Loucy (cell line): ENCODE measurements at regions not wholly inside any gene's neighbourhood (a gene's known extent, or its start where the extent isn't known, plus 50 kb on each side); places are given as distances from the start of the nearest gene placed in this dataset.

Experiments used
- H2AFZ ChIP-seq: fragments of 200-600 bp; sonication (generic); 2 replicates; pipeline ENCODE4 v1.6.0; 2016; ENCODE audit warnings: antibody characterized with exemption, mild to moderate bottlenecking, low read length, moderate library complexity
- H3F3A ChIP-seq: fragments of 200-600 bp; 2 replicates; pipeline ENCODE4 v1.6.0; 2016; ENCODE audit warnings: antibody characterized with exemption, low read depth, mild to moderate bottlenecking
- H3K27me3 ChIP-seq: fragments of 200-600 bp; sonication (generic); 2 replicates; pipeline ENCODE4 v1.6.1; 2014; ENCODE audit warnings: low read length, mild to moderate bottlenecking; ENCODE audit not compliant: insufficient read depth, poor library complexity, severe bottlenecking
- H3K36me3 ChIP-seq: fragments of 200-600 bp; sonication (generic); 2 replicates; pipeline ENCODE4 v1.6.1; 2016; ENCODE audit warnings: low read length; ENCODE audit not compliant: insufficient read depth
- H3K4me1 ChIP-seq: fragments of 200-600 bp; sonication (generic); 2 replicates; pipeline ENCODE4 v1.5.1; 2014; ENCODE audit warnings: low read length, mild to moderate bottlenecking; ENCODE audit not compliant: insufficient read depth, poor library complexity, severe bottlenecking
- H3K4me2 ChIP-seq: fragments of 200-600 bp; sonication (generic); 2 replicates; pipeline ENCODE4 v1.6.0; 2014; ENCODE audit warnings: antibody characterized with exemption, low read length, low read depth, mild to moderate bottlenecking; ENCODE audit not compliant: poor library complexity, severe bottlenecking
- H3K4me3 ChIP-seq: fragments of 200-600 bp; sonication (generic); 2 replicates; pipeline ENCODE4 v1.5.1; 2014; ENCODE audit warnings: low read length, mild to moderate bottlenecking, mixed read lengths; ENCODE audit not compliant: poor library complexity, severe bottlenecking
- H3K79me2 ChIP-seq: fragments of 200-600 bp; sonication (generic); 2 replicates; pipeline ENCODE4 v1.6.1; 2014; ENCODE audit warnings: low read length; ENCODE audit not compliant: insufficient read depth
- H3K9ac ChIP-seq: fragments of 200-600 bp; sonication (generic); 2 replicates; pipeline ENCODE4 v1.6.0; 2014; ENCODE audit warnings: mild to moderate bottlenecking, low read depth, low read length, moderate library complexity; ENCODE audit not compliant: poor library complexity, severe bottlenecking
- H3K9me2 ChIP-seq: fragments of 200-600 bp; sonication (generic); replicated peaks from 2 replicates; pipeline ENCODE4 v1.6.1; 2016; ENCODE audit warnings: low read depth, low read length, mixed read lengths
- H3K9me3 ChIP-seq: fragments of 200-600 bp; sonication (generic); 2 replicates; pipeline ENCODE4 v1.6.1; 2014; ENCODE audit warnings: mild to moderate bottlenecking, antibody characterized with exemption, low read length, low read depth; ENCODE audit not compliant: insufficient read depth
- H4K20me1 ChIP-seq: fragments of 200-600 bp; sonication (generic); 2 replicates; pipeline ENCODE4 v1.6.0; 2014; ENCODE audit warnings: antibody characterized with exemption, low read length, mild to moderate bottlenecking; ENCODE audit not compliant: insufficient read depth, poor library complexity, severe bottlenecking
- EZH2phosphoT487 ChIP-seq: fragments of 200-600 bp; IDR thresholded peaks from 2 replicates; pipeline ENCODE4 v1.6.1; 2018; ENCODE audit warnings: antibody characterized with exemption, mild to moderate bottlenecking, moderate library complexity, borderline replicate concordance
- TF ChIP-seq, protein P1 (sequence below): fragments of 200-600 bp; sonication (generic); conservative IDR thresholded peaks from 2 replicates; pipeline ENCODE4 v1.5.1; 2014; ENCODE audit warnings: mild to moderate bottlenecking, antibody characterized with exemption, low read length

- H3K27me3 ChIP-seq: no peaks in the 10 kb centered on the region
- no peaks in the 10 kb centered on the region for H3K9me3 ChIP-seq
- no peaks in the 10 kb centered on the region for H3K4me1 ChIP-seq
- no peaks in the 10 kb centered on the region for H3K79me2 ChIP-seq
- no peaks in the 10 kb centered on the region; the same call in 1 of the 2 replicates for H3F3A ChIP-seq
- H2AFZ ChIP-seq: no peak overlapping the region
- no peak overlapping the region for H3K4me2 ChIP-seq
- no peak overlapping the region for H3K9ac ChIP-seq
- no peaks in the 10 kb centered on the region for H3K9me2 ChIP-seq
- H3K4me3 ChIP-seq: no peak overlapping the region
- H4K20me1 ChIP-seq: no peaks in the 10 kb centered on the region
- H3K36me3 ChIP-seq: no peaks in the 10 kb centered on the region
- TF ChIP-seq, protein P1, sequence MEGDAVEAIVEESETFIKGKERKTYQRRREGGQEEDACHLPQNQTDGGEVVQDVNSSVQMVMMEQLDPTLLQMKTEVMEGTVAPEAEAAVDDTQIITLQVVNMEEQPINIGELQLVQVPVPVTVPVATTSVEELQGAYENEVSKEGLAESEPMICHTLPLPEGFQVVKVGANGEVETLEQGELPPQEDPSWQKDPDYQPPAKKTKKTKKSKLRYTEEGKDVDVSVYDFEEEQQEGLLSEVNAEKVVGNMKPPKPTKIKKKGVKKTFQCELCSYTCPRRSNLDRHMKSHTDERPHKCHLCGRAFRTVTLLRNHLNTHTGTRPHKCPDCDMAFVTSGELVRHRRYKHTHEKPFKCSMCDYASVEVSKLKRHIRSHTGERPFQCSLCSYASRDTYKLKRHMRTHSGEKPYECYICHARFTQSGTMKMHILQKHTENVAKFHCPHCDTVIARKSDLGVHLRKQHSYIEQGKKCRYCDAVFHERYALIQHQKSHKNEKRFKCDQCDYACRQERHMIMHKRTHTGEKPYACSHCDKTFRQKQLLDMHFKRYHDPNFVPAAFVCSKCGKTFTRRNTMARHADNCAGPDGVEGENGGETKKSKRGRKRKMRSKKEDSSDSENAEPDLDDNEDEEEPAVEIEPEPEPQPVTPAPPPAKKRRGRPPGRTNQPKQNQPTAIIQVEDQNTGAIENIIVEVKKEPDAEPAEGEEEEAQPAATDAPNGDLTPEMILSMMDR: no peak
- no peak for TF ChIP-seq EZH2phosphoT487
Measured at GRCh38 chr4:79476196-79476595, 68.2 kb upstream of the GK2 start.

GRCh38 chr4:79473439-79473724 lies 65.4 kb upstream of the GK2 start:
- Histone ChIP-seq H3K9me2 (0 out of 2 replicates have a peak, but pooled peaks cover 4% of the 10 kb centered on the region), H2AFZ (no peak overlapping the region), H3K9ac (no peak overlapping the region), H3K4me3 (no peak overlapping the region), H3K4me2 (no peak overlapping the region), H3K9me3 (no peaks in the 10 kb centered on the region), H3K4me1 (no peaks in the 10 kb centered on the region), H3K36me3 (no peaks in the 10 kb centered on the region), H3K79me2 (no peaks in the 10 kb centered on the region), H4K20me1 (no peaks in the 10 kb centered on the region), H3F3A (no peaks in the 10 kb centered on the region), H3K27me3 (no peaks in the 10 kb centered on the region)
- TF ChIP-seq EZH2phosphoT487: no peak
- TF ChIP-seq, protein P1: no peak

DNA sequence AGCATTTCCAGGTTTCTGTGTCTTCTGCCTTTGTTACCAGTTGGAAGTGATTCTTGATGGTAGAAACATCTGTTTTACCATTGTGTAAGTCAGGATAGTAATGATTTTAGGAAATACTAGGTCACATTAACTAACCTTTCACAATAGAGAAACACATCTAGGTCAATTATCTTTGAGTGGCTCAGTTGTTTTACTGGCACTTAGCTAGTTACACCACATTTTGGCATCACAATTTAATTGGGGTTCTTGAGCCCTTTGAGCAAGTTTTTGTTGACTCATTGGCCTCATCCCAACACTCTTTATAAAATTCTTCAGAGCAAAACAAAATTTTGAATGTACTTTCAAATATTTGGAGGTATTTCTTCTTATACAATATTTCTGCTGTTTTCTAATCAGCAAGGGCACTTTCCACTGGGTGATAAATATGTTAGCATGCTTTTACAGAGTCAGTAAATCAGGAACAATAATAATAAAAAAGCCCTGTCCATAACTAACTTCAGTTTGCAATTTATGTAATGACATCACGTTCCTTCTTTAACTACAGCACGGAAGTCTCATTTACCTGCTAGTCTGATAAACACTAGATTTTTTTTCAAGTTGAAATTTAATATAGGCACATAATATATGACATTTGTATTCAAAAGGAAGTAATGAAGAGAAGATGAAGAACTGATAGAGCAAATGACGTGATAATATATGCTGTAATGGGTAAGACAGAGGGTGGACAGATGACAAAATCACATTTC lies 64.8 kb upstream of the GK2 start:
- H2AFZ ChIP-seq: no peak overlapping the region
- H3K27me3 ChIP-seq: no peaks in the 10 kb centered on the region
- no peaks in the 10 kb centered on the region for H3K79me2 ChIP-seq
- H3K4me1 ChIP-seq: no peaks in the 10 kb centered on the region
- H3K36me3 ChIP-seq: no peaks in the 10 kb centered on the region
- no peak overlapping the region for H3K4me2 ChIP-seq
- H3K4me3 ChIP-seq: no peak overlapping the region
- no peaks in the 10 kb centered on the region for H3K9me3 ChIP-seq
- no peak for TF ChIP-seq EZH2phosphoT487
- TF ChIP-seq, protein P1: no peak
- no peaks in the 10 kb centered on the region for H4K20me1 ChIP-seq
- H3K9me2 ChIP-seq: 0 out of 2 replicates have a peak, but pooled peaks cover 4% of the 10 kb centered on the region
- no peak overlapping the region for H3K9ac ChIP-seq
- H3F3A ChIP-seq: no peaks in the 10 kb centered on the region
